ENCODE measurements at regions not wholly inside any gene's neighbourhood (a gene's known extent, or its start where the extent isn't known, plus 50 kb on each side); places are given as distances from the start of the nearest gene placed in this dataset.

DNA sequence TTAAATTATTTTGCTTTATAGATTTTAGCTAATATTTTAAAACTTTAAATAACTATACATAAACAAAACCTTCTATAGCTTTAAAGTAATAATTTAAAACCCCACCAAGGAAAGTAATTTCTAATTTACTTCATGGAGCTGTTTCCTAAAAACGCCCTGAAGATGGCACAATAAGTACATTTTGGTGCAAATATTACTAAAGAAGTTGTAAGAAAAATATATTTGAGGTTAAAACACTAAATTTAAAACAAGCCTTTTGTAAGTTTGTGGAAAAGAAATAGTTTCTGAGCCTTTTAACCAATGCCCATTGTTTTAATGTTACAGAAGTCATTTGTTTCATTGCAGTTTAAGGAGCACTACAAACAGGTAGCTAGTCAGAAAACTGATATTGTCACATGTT, 137.4 kb upstream of the AGA start:
- TF ChIP-seq USF2 (IDR thresholded peaks at IDR 0.05; ENCODE audit: low read depth, low read length): no peak
- TF ChIP-seq MAFK (IDR thresholded peaks at IDR 0.05; ENCODE audit: low read depth, low read length): no peak
- TF ChIP-seq CTCF (conservative IDR thresholded peaks at IDR 0.05; ENCODE audit: low read depth, low read length): peak; percentile 43
- no peak for TF ChIP-seq MAZ (IDR thresholded peaks at IDR 0.05; ENCODE audit: borderline replicate concordance, low read depth, low read length)
- no peak for TF ChIP-seq POLR2A (IDR thresholded peaks at IDR 0.05; ENCODE audit: low read depth, low read length)

All from IMR-90 (cell line).